H1 (cell line): ENCODE measurements at regions not wholly inside any gene's neighbourhood (a gene's known extent, or its start where the extent isn't known, plus 50 kb on each side); places are given as distances from the start of the nearest gene placed in this dataset.

Source experiments
- CTCF ChIA-PET: fragments of 300-600 bp; sonication (Branson Sonifier 250); formaldehyde crosslinking; loops from one replicate; lab custom pipeline; 2021; ENCODE audit not compliant: partially characterized antibody; lab: Charles Lee
- POLR2A ChIA-PET: fragments of 300-600 bp; sonication (Branson Sonifier 250); formaldehyde crosslinking; loops from one replicate; lab custom pipeline; 2021; ENCODE audit warnings: inconsistent platforms; ENCODE audit not compliant: partially characterized antibody; lab: Charles Lee
- DNase-seq, 2 experiments: peaks; one replicate each; pipeline versions ENCODE4 v3.0.0 to v3.0.0-alpha.2; 2010 to 2022; ENCODE audit warnings: low spot score in 2 of 2, low read depth in 1 of 2, mixed read lengths in 1 of 2
- FAIRE-seq: peaks from 2 replicates; lab custom pipeline; 2011; peaks lifted over from hg19 to GRCh38; lab: Jason Lieb, UNC
- H2AFZ ChIP-seq: 2 replicates; pipeline ENCODE4 v1.8.1; 2012; ENCODE audit warnings: low read length, inconsistent platforms
- H2AK5ac ChIP-seq: 2 replicates; pipeline ENCODE4 v1.6.1; 2013; ENCODE audit warnings: low read depth, low read length
- H2BK120ac ChIP-seq: replicated peaks from 2 replicates; pipeline ENCODE3; 2013; ENCODE audit warnings: low read depth, low read length, inconsistent platforms
- H2BK12ac ChIP-seq: 2 replicates; pipeline ENCODE4 v1.6.1; 2013; ENCODE audit warnings: low read depth, low read length
- H2BK15ac ChIP-seq: 2 replicates; pipeline ENCODE4 v1.6.1; 2013; ENCODE audit warnings: low read length
- H2BK20ac ChIP-seq: 2 replicates; pipeline ENCODE4 v1.6.1; 2013; ENCODE audit warnings: low read length
- H2BK5ac ChIP-seq: 2 replicates; pipeline ENCODE4 v1.6.1; 2013; ENCODE audit warnings: low read depth, low read length
- H3K14ac ChIP-seq: 2 replicates; pipeline ENCODE4 v1.6.1; 2013; ENCODE audit warnings: inconsistent platforms; ENCODE audit not compliant: insufficient read length
- H3K18ac ChIP-seq: 2 replicates; pipeline ENCODE4 v1.6.1; 2013; ENCODE audit warnings: low read length; ENCODE audit errors: extremely low read depth
- H3K23ac ChIP-seq: 2 replicates; pipeline ENCODE4 v1.6.1; 2013; ENCODE audit warnings: inconsistent platforms; ENCODE audit not compliant: insufficient read length
- H3K23me2 ChIP-seq: 2 replicates; pipeline ENCODE4 v1.6.1; 2013; ENCODE audit warnings: low read depth, low read length
- H3K27ac ChIP-seq: 2 replicates; pipeline ENCODE4 v1.6.1; 2011; ENCODE audit warnings: low read depth, low read length, inconsistent platforms
- H3K27me3 ChIP-seq, 4 experiments: replicated peaks in 1 of 4; 1 replicate in 1 of 4; 2 replicates in 3 of 4; pipeline versions ENCODE4 v1.6.1 to v1.8.1; 2011 to 2013; ENCODE audit warnings: low read length in 3 of 4, mild to moderate bottlenecking in 3 of 4, inconsistent platforms in 2 of 4, mixed read lengths in 2 of 4, moderate library complexity in 1 of 4; ENCODE audit not compliant: control insufficient read depth in 3 of 4, insufficient read depth in 3 of 4; ENCODE audit errors: extremely low read depth in 1 of 4
- H3K36me3 ChIP-seq, 4 experiments: 2 replicates each; pipeline versions ENCODE4 v1.6.1 to v1.8.1; 2011 to 2013; ENCODE audit warnings: mild to moderate bottlenecking in 4 of 4, low read length in 3 of 4, moderate library complexity in 2 of 4, control low read depth in 1 of 4, inconsistent platforms in 1 of 4; ENCODE audit not compliant: insufficient read depth in 4 of 4, control insufficient read depth in 2 of 4
- H3K4ac ChIP-seq: replicated peaks from 2 replicates; pipeline ENCODE3; 2013; ENCODE audit warnings: low read length, low read depth, mixed read lengths, inconsistent platforms; ENCODE audit not compliant: insufficient read length
- H3K4me1 ChIP-seq, 4 experiments: replicated peaks in 1 of 4; 1 replicate in 1 of 4; 2 replicates in 3 of 4; pipeline versions ENCODE4 v1.6.1 to v1.8.1; 2011 to 2013; ENCODE audit warnings: low read length in 3 of 4, inconsistent platforms in 2 of 4, mixed read lengths in 1 of 4; ENCODE audit not compliant: insufficient read depth in 4 of 4, control insufficient read depth in 3 of 4
- H3K4me2 ChIP-seq, 2 experiments: 2 replicates each; pipeline versions ENCODE4 v1.6.1 to v1.8.1; 2011 to 2013; ENCODE audit warnings: low read depth in 2 of 2, low read length in 2 of 2, control low read depth in 1 of 2, inconsistent platforms in 1 of 2, mild to moderate bottlenecking in 1 of 2; ENCODE audit not compliant: insufficient read depth in 1 of 2
- H3K4me3 ChIP-seq, 4 experiments: fragments of 200-600, 300-600 bp in 1 of 4; sonication (generic), shearing (Covaris generic), sonication (Bioruptor Twin) in 1 of 4; 2 replicates each; pipeline versions ENCODE4 v1.5.1 to v1.8.1; 2011 to 2016; ENCODE audit warnings: low read length in 4 of 4, low read depth in 3 of 4, control low read depth in 2 of 4, inconsistent platforms in 2 of 4, mild to moderate bottlenecking in 2 of 4, mixed read lengths in 1 of 4, moderate library complexity in 1 of 4; ENCODE audit not compliant: insufficient read depth in 2 of 4; ENCODE audit errors: extremely low read depth in 1 of 4
- H3K56ac ChIP-seq: replicated peaks from 2 replicates; pipeline ENCODE3; 2013; ENCODE audit warnings: low read depth, mild to moderate bottlenecking, mixed read lengths, low read length, inconsistent platforms; ENCODE audit not compliant: insufficient read length
- H3K79me1 ChIP-seq: 2 replicates; pipeline ENCODE4 v1.6.1; 2013; ENCODE audit warnings: low read depth, low read length, control low read depth
- H3K79me2 ChIP-seq, 2 experiments: 2 replicates each; pipeline versions ENCODE4 v1.6.1 to v1.8.1; 2012 to 2013; ENCODE audit warnings: low read length in 2 of 2, mild to moderate bottlenecking in 2 of 2, inconsistent platforms in 1 of 2; ENCODE audit not compliant: insufficient read depth in 2 of 2, control insufficient read depth in 1 of 2
- H3K9ac ChIP-seq, 4 experiments: replicated peaks in 1 of 4; 1 replicate in 1 of 4; 2 replicates in 3 of 4; pipeline versions ENCODE4 v1.6.1 to v1.8.1; 2011 to 2013; ENCODE audit warnings: low read depth in 3 of 4, low read length in 3 of 4, control low read depth in 2 of 4, mild to moderate bottlenecking in 2 of 4, moderate library complexity in 2 of 4, inconsistent platforms in 1 of 4; ENCODE audit errors: extremely low read depth in 1 of 4
- H3K9me3 ChIP-seq, 2 experiments: 2 replicates each; pipeline versions ENCODE4 v1.6.1 to v1.8.1; 2012 to 2013; ENCODE audit warnings: mild to moderate bottlenecking in 2 of 2, moderate library complexity in 2 of 2, control low read depth in 1 of 2, inconsistent platforms in 1 of 2, low read depth in 1 of 2, low read length in 1 of 2, mixed read lengths in 1 of 2; ENCODE audit not compliant: insufficient read depth in 2 of 2
- H4K20me1 ChIP-seq, 2 experiments: replicated peaks in 1 of 2; 2 replicates each; pipeline versions ENCODE3 to v1.8.1; 2011 to 2013; ENCODE audit warnings: inconsistent platforms in 2 of 2, low read length in 2 of 2, mild to moderate bottlenecking in 1 of 2; ENCODE audit not compliant: insufficient read depth in 2 of 2, control insufficient read depth in 1 of 2
- H4K5ac ChIP-seq: 2 replicates; pipeline ENCODE4 v1.6.1; 2013; ENCODE audit warnings: low read length, low read depth, mixed read lengths, inconsistent platforms; ENCODE audit not compliant: insufficient read length
- H4K8ac ChIP-seq: 2 replicates; pipeline ENCODE4 v1.8.0; 2013; ENCODE audit warnings: mild to moderate bottlenecking, moderate library complexity, low read length, inconsistent platforms; ENCODE audit not compliant: insufficient read depth; ENCODE audit errors: extremely low read depth
- H4K91ac ChIP-seq: replicated peaks from 2 replicates; pipeline ENCODE3; 2013; ENCODE audit warnings: low read length, mixed read lengths, inconsistent platforms; ENCODE audit not compliant: insufficient read length
- BRCA1 ChIP-seq: IDR thresholded peaks from 2 replicates; pipeline ENCODE4 v1.6.1; 2012; ENCODE audit warnings: low read depth, low read length, improper control_type of control experiment
- EZH2 ChIP-seq: fragments of 200-600 bp; sonication (generic); IDR thresholded peaks from 2 replicates; pipeline ENCODE4 v1.7.1; 2012; ENCODE audit warnings: low read depth, mild to moderate bottlenecking, moderate library complexity, low read length, inconsistent platforms; ENCODE audit not compliant: severe bottlenecking
- JUND ChIP-seq: IDR thresholded peaks from 2 replicates; pipeline ENCODE4 v1.6.1; 2011; ENCODE audit warnings: mild to moderate bottlenecking, improper control_type of control experiment, low read length
- POLR2A ChIP-seq, 2 experiments: IDR thresholded peaks; 1 replicate in 1 of 2; 2 replicates in 1 of 2; pipeline ENCODE4 v1.6.1; 2011; ENCODE audit warnings: low read depth in 2 of 2, low read length in 2 of 2, mild to moderate bottlenecking in 2 of 2; ENCODE audit errors: control extremely low read depth in 1 of 2
- RBBP5 ChIP-seq: IDR thresholded peaks from 2 replicates; pipeline ENCODE4 v1.7.1; 2012; ENCODE audit warnings: low read depth, mild to moderate bottlenecking, inconsistent platforms, low read length, moderate library complexity, borderline replicate concordance
- TEAD4 ChIP-seq: IDR thresholded peaks from 2 replicates; pipeline ENCODE4 v1.6.1; 2012; ENCODE audit warnings: low read depth, low read length, inconsistent platforms, mixed read lengths
- USF2 ChIP-seq: IDR thresholded peaks from 2 replicates; pipeline ENCODE4 v1.6.1; 2011; ENCODE audit warnings: low read length, improper control_type of control experiment
- WGBS, 2 experiments: shearing (Covaris generic) in 1 of 2; methylation state at CpG; one replicate each; pipeline versions ENCODE4 v1.1.6 to v1.1.7; 2013 to 2015; ENCODE audit warnings: low lambda C conversion rate in 2 of 2, mixed read lengths in 2 of 2, inconsistent platforms in 1 of 2, low coverage in 1 of 2, missing lambda C conversion rate in 1 of 2; ENCODE audit not compliant: insufficient replicate concordance in 2 of 2, insufficient coverage in 1 of 2, insufficient read length in 1 of 2; ENCODE audit errors: extremely low coverage in 1 of 2, missing lambda C conversion rate in 1 of 2; 5-methylcytosine and 5-hydroxymethylcytosine counted together

- ChIA-PET POLR2A (interaction anchor here (1.2 kb wide), 1 partner anchor 16 kb away, joined by 3 read pairs; no protein-coding TSS in a partner anchor), CTCF (interaction anchor here (0.7 to 2.5 kb wide), 7 partner anchors 10 to 645 kb away, joined by 3 to 17 read pairs (median 3); no protein-coding TSS in a partner anchor)
- H2BK20ac ChIP-seq, result no peak overlapping the region
- FAIRE-seq, result no peak
- no peak overlapping the region for H3K4me2 ChIP-seq
- peaks cover 0 to 3% (median 0%) of the 10 kb centered on the region in 4 experiments; a peak in 5 of 7 replicates for H3K4me1 ChIP-seq
- H2AK5ac ChIP-seq, result no peak overlapping the region
- no peak overlapping the region for H3K18ac ChIP-seq
- no peaks in the 10 kb centered on the region for H4K20me1 ChIP-seq
- no peak overlapping the region for H3K14ac ChIP-seq
- H2BK5ac ChIP-seq, result no peak overlapping the region
- H3K27ac ChIP-seq, result no peak overlapping the region
- no peak overlapping the region for H3K56ac ChIP-seq
- H3K4me3 ChIP-seq, result no peak overlapping the region
- no peak overlapping the region for H4K91ac ChIP-seq
- peaks cover 0 to 4% (median 0%) of the 10 kb centered on the region in 4 experiments; a peak in 3 of 7 replicates for H3K27me3 ChIP-seq
- no peaks in the 10 kb centered on the region for H3K36me3 ChIP-seq
- no peak overlapping the region for H3K9ac ChIP-seq
- H2BK12ac ChIP-seq, result no peak overlapping the region
- H2BK15ac ChIP-seq, result no peak overlapping the region
- H2AFZ ChIP-seq, result no peak overlapping the region
- H3K9me3 ChIP-seq, result no peaks in the 10 kb centered on the region
- H2BK120ac ChIP-seq, result no peak overlapping the region
- H3K23ac ChIP-seq, result no peak overlapping the region
- no peak overlapping the region for H3K4ac ChIP-seq
- H3K79me2 ChIP-seq, result no peaks in the 10 kb centered on the region
- 81% methylated on average over 3 of the region's 3 CpGs; no CpG with 5 or more reads in 1 of the 2 experiments for WGBS, 2 experiments
- no peak for DNase-seq
- no peak overlapping the region for H4K5ac ChIP-seq
- H4K8ac ChIP-seq, result no peak overlapping the region
- H3K79me1 ChIP-seq, result no peaks in the 10 kb centered on the region
- no peaks in the 10 kb centered on the region for H3K23me2 ChIP-seq
- no peak for TF ChIP-seq USF2
- TF ChIP-seq POLR2A (IDR thresholded peaks at IDR 0.05; ENCODE audit: control extremely low read depth in 1 of 2, low read depth in 2 of 2, low read length in 2 of 2), result no peak
- no peak for TF ChIP-seq EZH2
- no peak for TF ChIP-seq TEAD4
- TF ChIP-seq JUND, result no peak
- no peak for TF ChIP-seq BRCA1
- no peak for TF ChIP-seq RBBP5
These were observed 95.6 kb upstream of the FOXC1 start for GRCh38 chr6:1514078-1514477.
